Natural killer cell (primary cell): ENCODE measurements at regions not wholly inside any gene's neighbourhood (a gene's known extent, or its start where the extent isn't known, plus 50 kb on each side); places are given as distances from the start of the nearest gene placed in this dataset.

Experiments
- ATAC-seq, 3 donors: fragments of 150-1000 bp in 2 of 3; fragments of 200-7000 bp in 1 of 3; cut with Tn5 transposase; 1 replicate in 1 of 3; 2 replicates in 2 of 3; pipeline ENCODE4 v1.10.0; 2021; ENCODE audit warnings: mild to moderate bottlenecking in 2 of 3, moderate library complexity in 2 of 3
- DNase-seq, 2 donors: peaks; one replicate each; pipeline versions ENCODE4 v3.0.0 to v3.0.0-alpha.2; 2013 to 2021; ENCODE audit warnings: mixed read lengths in 1 of 2
- H3K27ac ChIP-seq: one replicate; pipeline ENCODE4 v1.5.1; 2013; ENCODE audit warnings: mild to moderate bottlenecking, low read length
- H3K27me3 ChIP-seq: one replicate; pipeline ENCODE4 v1.6.1; 2013; ENCODE audit warnings: low read length; ENCODE audit not compliant: control insufficient read depth, insufficient read depth
- H3K36me3 ChIP-seq: one replicate; pipeline ENCODE4 v1.6.1; 2013; ENCODE audit warnings: low read length; ENCODE audit not compliant: control insufficient read depth, insufficient read depth
- H3K4me1 ChIP-seq: one replicate; pipeline ENCODE4 v1.6.1; 2013; ENCODE audit warnings: low read length; ENCODE audit not compliant: control insufficient read depth, insufficient read depth
- H3K4me3 ChIP-seq: one replicate; pipeline ENCODE4 v1.5.1; 2013; ENCODE audit warnings: low read length
- H3K9me3 ChIP-seq: one replicate; pipeline ENCODE4 v1.6.1; 2013; ENCODE audit warnings: low read length; ENCODE audit not compliant: control insufficient read depth, insufficient read depth
- H3K27ac Mint-ChIP-seq, 2 donors: one replicate each; pipeline ENCODE4 v1.8.0; 2022; ENCODE audit warnings: mild to moderate bottlenecking in 2 of 2, mixed read lengths in 2 of 2, moderate library complexity in 1 of 2
- H3K27me3 Mint-ChIP-seq, 2 donors: one replicate each; pipeline ENCODE4 v1.8.0; 2022; ENCODE audit warnings: low read depth in 2 of 2, mixed read lengths in 2 of 2
- H3K36me3 Mint-ChIP-seq: one replicate; pipeline ENCODE4 v1.8.0; 2022; ENCODE audit warnings: mixed read lengths
- H3K4me1 Mint-ChIP-seq, 2 donors: one replicate each; pipeline ENCODE4 v1.8.0; 2022; ENCODE audit warnings: mixed read lengths in 2 of 2
- H3K4me3 Mint-ChIP-seq: one replicate; pipeline ENCODE4 v1.8.0; 2022; ENCODE audit warnings: mild to moderate bottlenecking, moderate library complexity, mixed read lengths
- H3K9me3 Mint-ChIP-seq, 2 donors: one replicate each; pipeline ENCODE4 v1.8.0; 2022; ENCODE audit warnings: mixed read lengths in 2 of 2
- WGBS: methylation state at CpG from one replicate; pipeline ENCODE4 v1.1.7; 2013; ENCODE audit warnings: missing lambda C conversion rate; ENCODE audit not compliant: insufficient coverage; 5-methylcytosine and 5-hydroxymethylcytosine counted together
- intact Hi-C: fragments of 100-400 bp; cut with micrococcal nuclease; formaldehyde crosslinking; loops from one replicate; pipeline ENCODE4 v1.14.2; 2022
- TF ChIP-seq, protein P1 (sequence below): fragments of 200-600 bp; IDR thresholded peaks from one replicate; pipeline ENCODE4 v1.8.0; 2022; ENCODE audit warnings: antibody characterized with exemption

GRCh38 chr1:162924179-162924578 lies 63.2 kb upstream of the CCDC190 start:
- Mint-ChIP-seq H3K36me3 (no peaks in the 10 kb centered on the region), H3K27me3 (peaks cover 15 to 33% of the 10 kb centered on the region in 2 donors), H3K4me3 (no peak overlapping the region), H3K27ac (no peak overlapping the region), H3K9me3 (no peaks in the 10 kb centered on the region), H3K4me1 (no peaks in the 10 kb centered on the region)
- H3K27me3 ChIP-seq = no peaks in the 10 kb centered on the region
- WGBS = 100% methylated on average over 1 of the region's 2 CpGs
- H3K4me3 ChIP-seq = no peak overlapping the region
- TF ChIP-seq, protein P1, sequence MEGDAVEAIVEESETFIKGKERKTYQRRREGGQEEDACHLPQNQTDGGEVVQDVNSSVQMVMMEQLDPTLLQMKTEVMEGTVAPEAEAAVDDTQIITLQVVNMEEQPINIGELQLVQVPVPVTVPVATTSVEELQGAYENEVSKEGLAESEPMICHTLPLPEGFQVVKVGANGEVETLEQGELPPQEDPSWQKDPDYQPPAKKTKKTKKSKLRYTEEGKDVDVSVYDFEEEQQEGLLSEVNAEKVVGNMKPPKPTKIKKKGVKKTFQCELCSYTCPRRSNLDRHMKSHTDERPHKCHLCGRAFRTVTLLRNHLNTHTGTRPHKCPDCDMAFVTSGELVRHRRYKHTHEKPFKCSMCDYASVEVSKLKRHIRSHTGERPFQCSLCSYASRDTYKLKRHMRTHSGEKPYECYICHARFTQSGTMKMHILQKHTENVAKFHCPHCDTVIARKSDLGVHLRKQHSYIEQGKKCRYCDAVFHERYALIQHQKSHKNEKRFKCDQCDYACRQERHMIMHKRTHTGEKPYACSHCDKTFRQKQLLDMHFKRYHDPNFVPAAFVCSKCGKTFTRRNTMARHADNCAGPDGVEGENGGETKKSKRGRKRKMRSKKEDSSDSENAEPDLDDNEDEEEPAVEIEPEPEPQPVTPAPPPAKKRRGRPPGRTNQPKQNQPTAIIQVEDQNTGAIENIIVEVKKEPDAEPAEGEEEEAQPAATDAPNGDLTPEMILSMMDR = no peak
- no peaks in the 10 kb centered on the region for H3K9me3 ChIP-seq
- ATAC-seq = no peak
- peaks cover 4% of the 10 kb centered on the region for H3K4me1 ChIP-seq
- intact Hi-C loops = no loop called here
- no peak for DNase-seq
- H3K36me3 ChIP-seq = no peaks in the 10 kb centered on the region
- H3K27ac ChIP-seq = no peak overlapping the region

DNA sequence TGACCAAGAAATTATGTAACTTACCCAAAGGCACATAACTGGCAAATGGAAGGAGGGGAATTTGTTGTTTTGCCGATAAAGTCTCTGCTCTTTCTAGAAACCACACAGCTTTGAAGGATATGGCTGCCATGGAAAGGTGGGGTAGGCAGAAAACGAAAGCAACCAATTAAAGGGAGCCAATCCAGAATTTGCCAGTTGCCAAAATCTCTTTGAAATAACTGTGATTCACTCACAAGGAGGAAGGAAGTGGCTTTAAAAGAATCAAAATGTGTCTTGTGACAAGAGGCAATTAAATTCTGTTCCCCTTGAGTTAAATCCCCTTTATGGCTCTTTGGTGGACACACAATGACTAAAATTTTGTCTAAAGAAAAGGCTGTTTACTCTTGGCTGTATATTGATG lies 61.2 kb upstream of the CCDC190 start:
- ATAC-seq (no peak), DNase-seq (no peak)
- Mint-ChIP-seq H3K9me3 (no peaks in the 10 kb centered on the region), H3K4me1 (no peaks in the 10 kb centered on the region), H3K27me3 (peaks cover 17 to 44% of the 10 kb centered on the region in 2 donors), H3K27ac (no peak overlapping the region), H3K36me3 (no peaks in the 10 kb centered on the region), H3K4me3 (no peak overlapping the region)
- Histone ChIP-seq H3K4me1 (peaks cover 5% of the 10 kb centered on the region), H3K27ac (no peak overlapping the region), H3K4me3 (no peak overlapping the region), H3K27me3 (no peaks in the 10 kb centered on the region), H3K9me3 (no peaks in the 10 kb centered on the region), H3K36me3 (no peaks in the 10 kb centered on the region)
- 13% methylated on average over 2 of the region's 2 CpGs for WGBS
- TF ChIP-seq, protein P1 = no peak
- intact Hi-C loops = no loop called here

- ATAC-seq = no peak
- Mint-ChIP-seq H3K36me3 (no peaks in the 10 kb centered on the region), H3K9me3 (peaks cover 0 to under 1% of the 10 kb centered on the region in 2 donors), H3K27ac (no peak overlapping the region), H3K4me1 (no peaks in the 10 kb centered on the region), H3K4me3 (no peak overlapping the region), H3K27me3 (peaks cover 23 to 53% of the 10 kb centered on the region in 2 donors)
- TF ChIP-seq, protein P1 = no peak
- Histone ChIP-seq H3K27me3 (no peaks in the 10 kb centered on the region), H3K9me3 (no peaks in the 10 kb centered on the region), H3K4me3 (no peak overlapping the region), H3K36me3 (no peaks in the 10 kb centered on the region), H3K4me1 (peaks cover 5% of the 10 kb centered on the region), H3K27ac (no peak overlapping the region)
- WGBS = 77% methylated on average over 3 of the region's 3 CpGs
- no peak for DNase-seq
- intact Hi-C loops = no loop called here
Observed at GRCh38 chr1:162921311-162921710, 60.3 kb upstream of the CCDC190 start.

GRCh38 chr1:162919034-162919433 lies 58.1 kb upstream of the CCDC190 start:
- DNase-seq = no peak
- no peak for ATAC-seq
- no peaks in the 10 kb centered on the region for H3K27me3 ChIP-seq
- no peak overlapping the region for H3K4me3 ChIP-seq
- intact Hi-C loops = no loop called here
- 73% methylated on average over 6 of the region's 6 CpGs for WGBS
- no peak overlapping the region for H3K27ac ChIP-seq
- peaks cover 5% of the 10 kb centered on the region for H3K4me1 ChIP-seq
- Mint-ChIP-seq H3K9me3 (peaks cover 0 to 3% of the 10 kb centered on the region in 2 donors), H3K4me3 (no peak overlapping the region), H3K4me1 (no peaks in the 10 kb centered on the region), H3K27ac (no peak overlapping the region), H3K27me3 (peaks cover 25 to 35% of the 10 kb centered on the region in 2 donors), H3K36me3 (no peaks in the 10 kb centered on the region)
- H3K9me3 ChIP-seq = no peaks in the 10 kb centered on the region
- H3K36me3 ChIP-seq = no peaks in the 10 kb centered on the region
- TF ChIP-seq, protein P1 = no peak
